K562 (cell line): ENCODE measurements at regions not wholly inside any gene's neighbourhood (a gene's known extent, or its start where the extent isn't known, plus 50 kb on each side); places are given as distances from the start of the nearest gene placed in this dataset.

Experiments
- BRD4 ChIP-seq: fragments of 200-600 bp; sonication (generic); IDR thresholded peaks from 2 replicates; pipeline ENCODE4 v1.6.1; 2017; ENCODE audit warnings: inconsistent platforms
- C11orf30 ChIP-seq: fragments of 450-650 bp; IDR thresholded peaks from 2 replicates; pipeline ENCODE4 v1.6.1; 2016; ENCODE audit warnings: low read depth, mild to moderate bottlenecking
- GTF2E2 ChIP-seq: fragments of 200-800 bp; sonication (Bioruptor generic); IDR thresholded peaks from 2 replicates; pipeline ENCODE4 v1.6.1; 2016; ENCODE audit warnings: missing genetic modification characterization, missing compliant biosample characterization
- KAT7 ChIP-seq: sonication (generic); formaldehyde crosslinking; IDR thresholded peaks from 2 replicates; pipeline ENCODE4 v1.8.0; 2022; ENCODE audit warnings: missing genetic modification reagents, mild to moderate bottlenecking, borderline replicate concordance
- LCOR ChIP-seq: sonication (generic); formaldehyde crosslinking; IDR thresholded peaks from 2 replicates; pipeline ENCODE4 v1.8.0; 2022; ENCODE audit warnings: mild to moderate bottlenecking, missing genetic modification reagents
- MAFG ChIP-seq: fragments of 450-650 bp; conservative IDR thresholded peaks from 2 replicates; pipeline ENCODE4 v1.6.1; 2016; ENCODE audit warnings: missing genetic modification characterization, missing compliant biosample characterization
- ZNF184 ChIP-seq: sonication (generic); formaldehyde crosslinking; IDR thresholded peaks from 2 replicates; pipeline ENCODE4 v1.5.0; 2020; ENCODE audit warnings: missing genetic modification reagents
- ZNF444 ChIP-seq: fragments of 250-450 bp; sonication (Bioruptor Pico); IDR thresholded peaks from 2 replicates; pipeline ENCODE4 v1.4.0; 2020; ENCODE audit warnings: mild to moderate bottlenecking, moderate library complexity
- TF ChIP-seq, protein P1 (sequence below): fragments of 200-600 bp; sonication (generic); IDR thresholded peaks from one replicate; pipeline ENCODE4 v1.6.1; 2012; ENCODE audit warnings: mild to moderate bottlenecking, low read depth, low read length, inconsistent platforms
- TF ChIP-seq, protein P2 (sequence below): sonication (generic); IDR thresholded peaks from 2 replicates; pipeline ENCODE4 v1.6.1; 2016
- TF ChIP-seq, protein P3 (sequence below): fragments of 200-800 bp; sonication (Bioruptor generic); IDR thresholded peaks from 2 replicates; pipeline ENCODE4 v1.6.1; 2016; ENCODE audit warnings: missing genetic modification characterization, missing compliant biosample characterization

DNA sequence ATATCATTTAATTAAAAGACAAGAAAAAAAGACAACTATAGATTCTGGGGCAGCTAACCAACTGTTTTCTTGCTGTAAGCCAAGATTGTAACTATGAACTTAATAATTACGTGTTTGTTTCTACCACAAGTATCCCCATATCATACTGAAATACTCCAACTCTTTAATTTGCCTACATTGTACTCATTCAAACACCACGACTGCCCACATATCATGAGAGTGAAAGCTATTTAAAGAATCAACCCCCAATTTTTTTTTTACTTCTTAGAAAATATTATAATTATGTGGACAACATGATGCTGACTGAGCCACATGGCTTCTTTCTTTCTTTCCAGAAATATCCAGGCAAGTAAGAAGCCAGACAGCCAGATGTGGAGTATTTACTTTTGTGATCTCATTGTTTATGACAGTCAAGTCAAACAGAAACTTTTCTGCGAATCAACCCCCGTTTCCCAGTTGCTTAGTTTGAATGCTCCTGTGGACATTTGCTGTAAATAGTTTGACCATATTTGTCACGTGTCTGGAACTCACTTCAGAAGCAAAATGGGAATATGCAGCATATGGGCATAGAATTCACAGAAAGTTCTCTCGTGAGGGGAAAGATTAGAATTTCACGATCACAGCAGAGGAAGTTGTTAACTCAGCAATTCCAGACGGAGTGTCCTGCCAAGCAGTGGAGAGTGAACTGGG is 126.8 kb upstream of the PSMD7 start (continued):
- TF ChIP-seq, protein P1, sequence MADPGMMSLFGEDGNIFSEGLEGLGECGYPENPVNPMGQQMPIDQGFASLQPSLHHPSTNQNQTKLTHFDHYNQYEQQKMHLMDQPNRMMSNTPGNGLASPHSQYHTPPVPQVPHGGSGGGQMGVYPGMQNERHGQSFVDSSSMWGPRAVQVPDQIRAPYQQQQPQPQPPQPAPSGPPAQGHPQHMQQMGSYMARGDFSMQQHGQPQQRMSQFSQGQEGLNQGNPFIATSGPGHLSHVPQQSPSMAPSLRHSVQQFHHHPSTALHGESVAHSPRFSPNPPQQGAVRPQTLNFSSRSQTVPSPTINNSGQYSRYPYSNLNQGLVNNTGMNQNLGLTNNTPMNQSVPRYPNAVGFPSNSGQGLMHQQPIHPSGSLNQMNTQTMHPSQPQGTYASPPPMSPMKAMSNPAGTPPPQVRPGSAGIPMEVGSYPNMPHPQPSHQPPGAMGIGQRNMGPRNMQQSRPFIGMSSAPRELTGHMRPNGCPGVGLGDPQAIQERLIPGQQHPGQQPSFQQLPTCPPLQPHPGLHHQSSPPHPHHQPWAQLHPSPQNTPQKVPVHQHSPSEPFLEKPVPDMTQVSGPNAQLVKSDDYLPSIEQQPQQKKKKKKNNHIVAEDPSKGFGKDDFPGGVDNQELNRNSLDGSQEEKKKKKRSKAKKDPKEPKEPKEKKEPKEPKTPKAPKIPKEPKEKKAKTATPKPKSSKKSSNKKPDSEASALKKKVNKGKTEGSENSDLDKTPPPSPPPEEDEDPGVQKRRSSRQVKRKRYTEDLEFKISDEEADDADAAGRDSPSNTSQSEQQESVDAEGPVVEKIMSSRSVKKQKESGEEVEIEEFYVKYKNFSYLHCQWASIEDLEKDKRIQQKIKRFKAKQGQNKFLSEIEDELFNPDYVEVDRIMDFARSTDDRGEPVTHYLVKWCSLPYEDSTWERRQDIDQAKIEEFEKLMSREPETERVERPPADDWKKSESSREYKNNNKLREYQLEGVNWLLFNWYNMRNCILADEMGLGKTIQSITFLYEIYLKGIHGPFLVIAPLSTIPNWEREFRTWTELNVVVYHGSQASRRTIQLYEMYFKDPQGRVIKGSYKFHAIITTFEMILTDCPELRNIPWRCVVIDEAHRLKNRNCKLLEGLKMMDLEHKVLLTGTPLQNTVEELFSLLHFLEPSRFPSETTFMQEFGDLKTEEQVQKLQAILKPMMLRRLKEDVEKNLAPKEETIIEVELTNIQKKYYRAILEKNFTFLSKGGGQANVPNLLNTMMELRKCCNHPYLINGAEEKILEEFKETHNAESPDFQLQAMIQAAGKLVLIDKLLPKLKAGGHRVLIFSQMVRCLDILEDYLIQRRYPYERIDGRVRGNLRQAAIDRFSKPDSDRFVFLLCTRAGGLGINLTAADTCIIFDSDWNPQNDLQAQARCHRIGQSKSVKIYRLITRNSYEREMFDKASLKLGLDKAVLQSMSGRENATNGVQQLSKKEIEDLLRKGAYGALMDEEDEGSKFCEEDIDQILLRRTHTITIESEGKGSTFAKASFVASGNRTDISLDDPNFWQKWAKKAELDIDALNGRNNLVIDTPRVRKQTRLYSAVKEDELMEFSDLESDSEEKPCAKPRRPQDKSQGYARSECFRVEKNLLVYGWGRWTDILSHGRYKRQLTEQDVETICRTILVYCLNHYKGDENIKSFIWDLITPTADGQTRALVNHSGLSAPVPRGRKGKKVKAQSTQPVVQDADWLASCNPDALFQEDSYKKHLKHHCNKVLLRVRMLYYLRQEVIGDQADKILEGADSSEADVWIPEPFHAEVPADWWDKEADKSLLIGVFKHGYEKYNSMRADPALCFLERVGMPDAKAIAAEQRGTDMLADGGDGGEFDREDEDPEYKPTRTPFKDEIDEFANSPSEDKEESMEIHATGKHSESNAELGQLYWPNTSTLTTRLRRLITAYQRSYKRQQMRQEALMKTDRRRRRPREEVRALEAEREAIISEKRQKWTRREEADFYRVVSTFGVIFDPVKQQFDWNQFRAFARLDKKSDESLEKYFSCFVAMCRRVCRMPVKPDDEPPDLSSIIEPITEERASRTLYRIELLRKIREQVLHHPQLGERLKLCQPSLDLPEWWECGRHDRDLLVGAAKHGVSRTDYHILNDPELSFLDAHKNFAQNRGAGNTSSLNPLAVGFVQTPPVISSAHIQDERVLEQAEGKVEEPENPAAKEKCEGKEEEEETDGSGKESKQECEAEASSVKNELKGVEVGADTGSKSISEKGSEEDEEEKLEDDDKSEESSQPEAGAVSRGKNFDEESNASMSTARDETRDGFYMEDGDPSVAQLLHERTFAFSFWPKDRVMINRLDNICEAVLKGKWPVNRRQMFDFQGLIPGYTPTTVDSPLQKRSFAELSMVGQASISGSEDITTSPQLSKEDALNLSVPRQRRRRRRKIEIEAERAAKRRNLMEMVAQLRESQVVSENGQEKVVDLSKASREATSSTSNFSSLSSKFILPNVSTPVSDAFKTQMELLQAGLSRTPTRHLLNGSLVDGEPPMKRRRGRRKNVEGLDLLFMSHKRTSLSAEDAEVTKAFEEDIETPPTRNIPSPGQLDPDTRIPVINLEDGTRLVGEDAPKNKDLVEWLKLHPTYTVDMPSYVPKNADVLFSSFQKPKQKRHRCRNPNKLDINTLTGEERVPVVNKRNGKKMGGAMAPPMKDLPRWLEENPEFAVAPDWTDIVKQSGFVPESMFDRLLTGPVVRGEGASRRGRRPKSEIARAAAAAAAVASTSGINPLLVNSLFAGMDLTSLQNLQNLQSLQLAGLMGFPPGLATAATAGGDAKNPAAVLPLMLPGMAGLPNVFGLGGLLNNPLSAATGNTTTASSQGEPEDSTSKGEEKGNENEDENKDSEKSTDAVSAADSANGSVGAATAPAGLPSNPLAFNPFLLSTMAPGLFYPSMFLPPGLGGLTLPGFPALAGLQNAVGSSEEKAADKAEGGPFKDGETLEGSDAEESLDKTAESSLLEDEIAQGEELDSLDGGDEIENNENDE: no peak
- TF ChIP-seq KAT7 (no peak), MAFG (peak; percentile 61), ZNF184 (no peak), LCOR (no peak), C11orf30 (peak; percentile 71), BRD4 (no peak), GTF2E2 (tag) (no peak), ZNF444 (CRISPR knock-in tag) (no peak)
- TF ChIP-seq, protein P2, sequence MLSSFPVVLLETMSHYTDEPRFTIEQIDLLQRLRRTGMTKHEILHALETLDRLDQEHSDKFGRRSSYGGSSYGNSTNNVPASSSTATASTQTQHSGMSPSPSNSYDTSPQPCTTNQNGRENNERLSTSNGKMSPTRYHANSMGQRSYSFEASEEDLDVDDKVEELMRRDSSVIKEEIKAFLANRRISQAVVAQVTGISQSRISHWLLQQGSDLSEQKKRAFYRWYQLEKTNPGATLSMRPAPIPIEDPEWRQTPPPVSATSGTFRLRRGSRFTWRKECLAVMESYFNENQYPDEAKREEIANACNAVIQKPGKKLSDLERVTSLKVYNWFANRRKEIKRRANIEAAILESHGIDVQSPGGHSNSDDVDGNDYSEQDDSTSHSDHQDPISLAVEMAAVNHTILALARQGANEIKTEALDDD: no peak
- TF ChIP-seq, protein P3, sequence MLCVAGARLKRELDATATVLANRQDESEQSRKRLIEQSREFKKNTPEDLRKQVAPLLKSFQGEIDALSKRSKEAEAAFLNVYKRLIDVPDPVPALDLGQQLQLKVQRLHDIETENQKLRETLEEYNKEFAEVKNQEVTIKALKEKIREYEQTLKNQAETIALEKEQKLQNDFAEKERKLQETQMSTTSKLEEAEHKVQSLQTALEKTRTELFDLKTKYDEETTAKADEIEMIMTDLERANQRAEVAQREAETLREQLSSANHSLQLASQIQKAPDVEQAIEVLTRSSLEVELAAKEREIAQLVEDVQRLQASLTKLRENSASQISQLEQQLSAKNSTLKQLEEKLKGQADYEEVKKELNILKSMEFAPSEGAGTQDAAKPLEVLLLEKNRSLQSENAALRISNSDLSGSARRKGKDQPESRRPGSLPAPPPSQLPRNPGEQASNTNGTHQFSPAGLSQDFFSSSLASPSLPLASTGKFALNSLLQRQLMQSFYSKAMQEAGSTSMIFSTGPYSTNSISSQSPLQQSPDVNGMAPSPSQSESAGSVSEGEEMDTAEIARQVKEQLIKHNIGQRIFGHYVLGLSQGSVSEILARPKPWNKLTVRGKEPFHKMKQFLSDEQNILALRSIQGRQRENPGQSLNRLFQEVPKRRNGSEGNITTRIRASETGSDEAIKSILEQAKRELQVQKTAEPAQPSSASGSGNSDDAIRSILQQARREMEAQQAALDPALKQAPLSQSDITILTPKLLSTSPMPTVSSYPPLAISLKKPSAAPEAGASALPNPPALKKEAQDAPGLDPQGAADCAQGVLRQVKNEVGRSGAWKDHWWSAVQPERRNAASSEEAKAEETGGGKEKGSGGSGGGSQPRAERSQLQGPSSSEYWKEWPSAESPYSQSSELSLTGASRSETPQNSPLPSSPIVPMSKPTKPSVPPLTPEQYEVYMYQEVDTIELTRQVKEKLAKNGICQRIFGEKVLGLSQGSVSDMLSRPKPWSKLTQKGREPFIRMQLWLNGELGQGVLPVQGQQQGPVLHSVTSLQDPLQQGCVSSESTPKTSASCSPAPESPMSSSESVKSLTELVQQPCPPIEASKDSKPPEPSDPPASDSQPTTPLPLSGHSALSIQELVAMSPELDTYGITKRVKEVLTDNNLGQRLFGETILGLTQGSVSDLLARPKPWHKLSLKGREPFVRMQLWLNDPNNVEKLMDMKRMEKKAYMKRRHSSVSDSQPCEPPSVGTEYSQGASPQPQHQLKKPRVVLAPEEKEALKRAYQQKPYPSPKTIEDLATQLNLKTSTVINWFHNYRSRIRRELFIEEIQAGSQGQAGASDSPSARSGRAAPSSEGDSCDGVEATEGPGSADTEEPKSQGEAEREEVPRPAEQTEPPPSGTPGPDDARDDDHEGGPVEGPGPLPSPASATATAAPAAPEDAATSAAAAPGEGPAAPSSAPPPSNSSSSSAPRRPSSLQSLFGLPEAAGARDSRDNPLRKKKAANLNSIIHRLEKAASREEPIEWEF (CRISPR knock-in tag): no peak
